ENCODE measurements at regions not wholly inside any gene's neighbourhood (a gene's known extent, or its start where the extent isn't known, plus 50 kb on each side); places are given as distances from the start of the nearest gene placed in this dataset.

DNA sequence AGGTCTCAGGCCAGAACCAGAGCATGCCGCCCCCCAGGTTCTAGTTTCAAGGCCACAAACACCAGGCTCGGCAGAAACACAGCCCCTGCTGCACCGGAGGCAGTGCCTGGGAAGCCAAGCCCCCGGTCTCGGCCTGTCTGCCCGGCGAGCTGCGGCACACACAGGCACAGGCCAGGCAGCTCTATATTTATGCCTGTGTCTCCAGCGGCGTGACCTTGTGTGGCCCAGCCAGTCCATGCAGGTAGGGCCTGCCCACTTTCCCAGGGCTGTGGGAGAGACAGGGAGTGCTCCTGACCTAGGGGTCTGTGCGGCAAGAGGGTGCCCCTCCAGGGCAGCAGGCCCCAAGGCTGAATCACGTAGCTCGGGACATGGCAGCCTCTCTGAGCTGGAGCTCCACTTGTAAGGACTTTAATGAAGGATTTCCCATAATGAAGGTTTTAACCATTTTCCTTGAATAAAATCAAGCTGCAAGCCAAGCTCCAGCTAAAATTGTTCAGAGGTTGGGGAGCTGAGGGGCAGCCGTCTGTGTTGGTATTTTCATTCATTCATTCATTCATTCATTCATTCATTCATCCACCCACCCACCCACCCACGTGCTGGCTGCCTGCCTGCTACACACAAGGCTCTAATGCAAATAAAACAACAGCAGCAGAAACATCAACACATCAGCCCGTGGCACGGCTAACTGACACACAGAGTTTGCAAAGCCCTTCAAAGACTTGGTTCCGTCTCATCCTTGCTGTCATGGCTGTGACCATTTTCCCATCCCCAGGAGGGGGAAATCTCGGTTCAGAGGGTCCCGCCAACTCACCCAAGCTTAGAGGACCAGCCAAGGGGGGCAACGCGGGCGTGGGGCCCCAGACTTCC, 92.0 kb downstream of the RFLNA start:
- TF ChIP-seq, protein P1, sequence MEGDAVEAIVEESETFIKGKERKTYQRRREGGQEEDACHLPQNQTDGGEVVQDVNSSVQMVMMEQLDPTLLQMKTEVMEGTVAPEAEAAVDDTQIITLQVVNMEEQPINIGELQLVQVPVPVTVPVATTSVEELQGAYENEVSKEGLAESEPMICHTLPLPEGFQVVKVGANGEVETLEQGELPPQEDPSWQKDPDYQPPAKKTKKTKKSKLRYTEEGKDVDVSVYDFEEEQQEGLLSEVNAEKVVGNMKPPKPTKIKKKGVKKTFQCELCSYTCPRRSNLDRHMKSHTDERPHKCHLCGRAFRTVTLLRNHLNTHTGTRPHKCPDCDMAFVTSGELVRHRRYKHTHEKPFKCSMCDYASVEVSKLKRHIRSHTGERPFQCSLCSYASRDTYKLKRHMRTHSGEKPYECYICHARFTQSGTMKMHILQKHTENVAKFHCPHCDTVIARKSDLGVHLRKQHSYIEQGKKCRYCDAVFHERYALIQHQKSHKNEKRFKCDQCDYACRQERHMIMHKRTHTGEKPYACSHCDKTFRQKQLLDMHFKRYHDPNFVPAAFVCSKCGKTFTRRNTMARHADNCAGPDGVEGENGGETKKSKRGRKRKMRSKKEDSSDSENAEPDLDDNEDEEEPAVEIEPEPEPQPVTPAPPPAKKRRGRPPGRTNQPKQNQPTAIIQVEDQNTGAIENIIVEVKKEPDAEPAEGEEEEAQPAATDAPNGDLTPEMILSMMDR (conservative IDR thresholded peaks at IDR 0.05; ENCODE audit: low read depth, low read length): no peak
- DNase-seq (ENCODE audit: low read depth): no peak
- peak overlapping the region; percentile 64 for H3K4me3 ChIP-seq (ENCODE audit: low read depth, low read length)

DNA sequence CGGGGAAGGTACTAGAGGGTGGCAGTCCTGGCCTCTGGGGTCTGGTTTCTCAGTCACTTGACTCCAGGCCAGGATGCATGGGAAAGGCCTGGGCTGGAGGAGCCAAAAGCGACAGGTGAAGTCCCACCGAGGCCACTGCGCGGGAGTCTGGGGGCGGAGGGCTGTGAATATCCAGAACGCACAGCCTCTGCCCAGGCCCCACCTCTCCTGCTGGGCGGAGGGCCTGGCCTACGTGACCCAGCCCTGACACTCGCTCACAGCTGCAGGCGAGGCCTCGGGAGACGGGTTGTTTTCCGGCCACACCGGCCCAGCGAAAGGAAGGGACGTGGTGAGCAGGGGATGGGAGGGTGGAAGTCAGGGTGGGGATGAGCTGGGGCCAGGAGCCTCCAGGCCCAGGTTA, 91.2 kb downstream of the RFLNA start:
- H3K4me3 ChIP-seq (ENCODE audit: low read depth, low read length): peak overlapping the region; percentile 23
- no peak for DNase-seq (ENCODE audit: low read depth)
- TF ChIP-seq, protein P1 (conservative IDR thresholded peaks at IDR 0.05; ENCODE audit: low read depth, low read length): no peak

DNA sequence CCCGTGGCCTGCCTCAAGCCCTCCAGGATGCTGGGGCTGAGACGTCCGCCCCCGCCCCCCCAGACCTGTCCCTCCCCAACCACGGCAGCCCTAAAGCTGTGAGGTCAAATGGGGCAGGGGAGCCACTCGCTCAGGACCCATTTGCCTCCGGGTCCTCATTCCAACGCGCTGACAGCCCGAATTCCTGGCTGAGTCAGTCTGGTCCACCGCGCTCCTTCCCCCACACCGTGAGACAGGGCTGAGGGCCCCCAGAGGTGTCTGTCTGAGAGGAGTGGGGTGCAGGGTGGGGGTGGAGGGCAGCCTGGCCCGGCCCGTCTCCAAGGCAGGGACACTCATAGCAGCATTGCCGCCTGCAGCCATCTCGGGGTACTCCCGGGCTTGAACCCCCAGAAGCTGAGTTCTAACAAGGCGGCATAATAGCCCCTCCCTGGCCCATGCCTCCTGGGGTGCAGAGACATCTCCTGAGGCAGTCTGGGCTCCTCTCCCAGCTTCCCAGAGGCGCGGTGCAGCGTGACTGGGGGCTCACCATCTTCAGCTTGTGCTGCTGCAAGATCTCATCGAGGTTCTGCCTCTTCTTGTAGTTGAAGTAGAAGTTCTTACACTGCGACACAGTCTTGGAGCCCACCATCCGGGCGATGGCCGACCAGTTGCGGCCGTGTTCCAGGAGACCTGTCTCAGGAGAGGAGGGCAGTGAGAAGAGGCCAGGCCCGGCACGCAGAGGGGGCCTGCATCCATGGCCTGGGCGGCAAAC, 90.5 kb downstream of the RFLNA start:
- no peak overlapping the region for H3K4me3 ChIP-seq (ENCODE audit: low read depth, low read length)
- TF ChIP-seq, protein P1 (conservative IDR thresholded peaks at IDR 0.05; ENCODE audit: low read depth, low read length): no peak
- DNase-seq (ENCODE audit: low read depth): no peak

DNA sequence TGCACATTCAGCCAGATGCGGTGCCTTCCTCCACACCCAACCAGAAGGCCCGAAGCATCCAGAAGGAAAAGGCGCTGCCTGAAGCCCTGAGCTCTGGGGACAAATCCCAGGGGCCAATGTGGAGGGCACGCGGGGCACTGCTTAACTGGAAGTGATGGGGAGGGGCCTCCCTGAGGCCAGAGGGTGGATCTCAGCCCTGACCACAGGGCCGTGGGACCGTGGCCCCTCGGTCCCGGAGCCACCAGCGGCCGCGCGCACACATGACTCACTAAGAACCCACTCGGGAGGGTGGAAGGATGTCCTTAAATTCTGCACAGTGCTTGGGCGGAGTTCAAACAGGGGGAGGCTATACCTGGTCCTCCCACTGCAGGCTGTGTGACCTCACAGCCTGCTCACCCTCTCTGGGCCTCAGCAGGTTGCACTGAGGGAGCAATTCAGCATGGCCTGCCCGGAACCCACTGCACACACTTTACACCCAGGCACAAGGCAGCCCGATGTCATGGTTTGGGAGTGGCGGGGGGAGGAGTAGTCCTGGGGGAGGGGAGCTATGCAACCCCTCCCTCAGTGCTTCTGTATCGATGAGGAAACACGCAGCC, 89.5 kb downstream of the RFLNA start:
- DNase-seq (ENCODE audit: low read depth): no peak
- H3K4me3 ChIP-seq (ENCODE audit: low read depth, low read length): no peak overlapping the region
- TF ChIP-seq, protein P1 (conservative IDR thresholded peaks at IDR 0.05; ENCODE audit: low read depth, low read length): no peak

DNA sequence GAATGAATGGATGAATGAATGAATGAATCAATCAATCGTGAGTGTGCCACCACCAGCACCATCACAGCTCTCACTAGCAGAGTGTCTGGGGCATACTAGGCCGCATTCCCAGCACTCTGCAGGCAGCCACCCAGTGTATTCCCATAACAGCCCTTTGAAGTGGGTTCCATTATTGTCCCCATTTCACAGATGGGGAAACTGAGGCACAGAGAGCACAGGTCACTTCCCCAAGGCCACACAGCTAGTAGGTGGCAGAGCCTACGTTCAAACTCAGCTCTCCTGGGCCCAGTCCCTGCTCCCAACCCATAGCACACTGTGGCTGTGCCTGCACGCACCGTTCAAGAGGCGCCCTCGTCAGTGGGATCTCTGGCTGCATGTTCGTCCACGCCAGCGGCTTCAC, 88.1 kb downstream of the RFLNA start:
- no peak overlapping the region for H3K4me3 ChIP-seq (ENCODE audit: low read depth, low read length)
- TF ChIP-seq, protein P1 (conservative IDR thresholded peaks at IDR 0.05; ENCODE audit: low read depth, low read length): no peak
- no peak for DNase-seq (ENCODE audit: low read depth)

DNA sequence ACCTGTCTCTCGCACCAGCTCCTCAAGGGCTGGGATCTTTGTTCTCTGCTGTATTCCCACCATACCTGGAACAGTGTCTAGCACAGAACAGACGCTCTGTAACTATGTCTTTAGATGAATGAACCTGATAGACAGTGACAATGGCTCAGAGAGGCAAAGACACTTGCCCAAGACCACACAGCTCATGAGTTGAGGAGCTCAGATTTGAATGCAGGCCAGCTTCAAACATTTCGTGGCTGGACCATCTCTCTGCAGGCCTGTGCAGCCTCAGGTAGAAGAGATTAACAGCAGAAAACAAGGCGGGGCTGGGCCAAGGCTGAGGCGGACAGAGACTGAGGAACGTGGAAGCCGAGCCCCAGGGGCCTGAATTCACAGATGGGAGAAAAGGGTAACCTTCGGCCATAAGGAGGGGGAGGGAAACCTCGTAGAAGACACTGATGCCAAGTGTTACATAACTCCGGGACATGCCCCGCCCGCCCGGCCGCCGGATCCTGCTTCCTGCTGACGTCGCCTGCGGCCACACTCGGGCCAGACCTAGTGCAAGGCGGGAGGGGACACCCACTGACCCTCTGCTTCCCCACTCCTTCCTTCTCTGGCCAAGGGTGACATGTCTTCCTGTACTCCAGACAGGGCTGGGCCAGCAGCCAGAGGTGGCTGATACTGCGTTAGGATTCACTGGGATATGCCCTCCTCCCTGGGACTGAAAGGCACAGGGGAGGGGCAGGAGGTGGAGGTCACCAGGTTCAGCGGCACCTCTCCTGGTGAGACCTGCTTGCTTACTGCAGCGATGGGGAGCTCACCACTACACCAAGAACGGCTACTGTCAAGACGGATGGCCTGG, 86.8 kb downstream of the RFLNA start:
- DNase-seq (ENCODE audit: low read depth): no peak
- H3K4me3 ChIP-seq (ENCODE audit: low read depth, low read length): no peak overlapping the region
- TF ChIP-seq, protein P1 (conservative IDR thresholded peaks at IDR 0.05; ENCODE audit: low read depth, low read length): no peak

Data from epithelial cell of proximal tubule (primary cell).